ENCODE measurements at regions not wholly inside any gene's neighbourhood (a gene's known extent, or its start where the extent isn't known, plus 50 kb on each side); places are given as distances from the start of the nearest gene placed in this dataset.

DNA sequence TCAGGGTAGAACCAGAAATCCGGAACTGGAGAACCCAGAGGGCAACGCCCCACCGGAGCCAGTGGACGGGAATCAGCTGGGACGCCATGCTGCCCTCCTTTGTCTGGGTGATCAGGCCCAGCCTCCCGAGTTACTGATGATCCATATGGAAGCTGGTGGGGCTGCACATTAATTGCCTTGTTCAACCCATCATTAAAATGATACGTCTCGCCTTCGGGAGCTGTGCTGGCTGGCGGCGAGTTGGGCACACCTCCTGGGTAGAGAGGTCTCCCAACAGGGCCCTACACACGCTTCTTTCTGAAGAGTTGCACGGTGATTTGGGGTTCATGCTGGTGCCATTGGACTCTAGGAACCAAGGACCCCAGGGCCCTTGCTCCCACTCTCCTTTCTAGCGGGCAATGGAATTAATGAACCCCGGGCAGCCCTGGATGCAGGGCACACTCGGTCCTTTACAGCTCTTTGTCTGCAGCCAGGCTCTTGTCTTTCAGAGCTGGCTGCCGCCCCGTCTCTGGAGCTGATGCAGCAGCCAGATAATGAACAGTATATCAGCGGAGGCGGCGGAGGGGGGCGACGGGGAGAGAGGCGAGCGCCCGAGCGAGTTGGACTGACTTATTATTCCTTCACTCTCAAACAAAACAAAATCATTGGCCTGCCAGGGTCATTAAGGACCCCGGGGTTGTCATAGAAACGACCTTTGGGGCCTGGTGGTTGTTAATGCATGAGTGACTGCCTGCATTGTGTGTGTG is 412.2 kb upstream of the ZMIZ1 start:
- TF ChIP-seq, protein P1, sequence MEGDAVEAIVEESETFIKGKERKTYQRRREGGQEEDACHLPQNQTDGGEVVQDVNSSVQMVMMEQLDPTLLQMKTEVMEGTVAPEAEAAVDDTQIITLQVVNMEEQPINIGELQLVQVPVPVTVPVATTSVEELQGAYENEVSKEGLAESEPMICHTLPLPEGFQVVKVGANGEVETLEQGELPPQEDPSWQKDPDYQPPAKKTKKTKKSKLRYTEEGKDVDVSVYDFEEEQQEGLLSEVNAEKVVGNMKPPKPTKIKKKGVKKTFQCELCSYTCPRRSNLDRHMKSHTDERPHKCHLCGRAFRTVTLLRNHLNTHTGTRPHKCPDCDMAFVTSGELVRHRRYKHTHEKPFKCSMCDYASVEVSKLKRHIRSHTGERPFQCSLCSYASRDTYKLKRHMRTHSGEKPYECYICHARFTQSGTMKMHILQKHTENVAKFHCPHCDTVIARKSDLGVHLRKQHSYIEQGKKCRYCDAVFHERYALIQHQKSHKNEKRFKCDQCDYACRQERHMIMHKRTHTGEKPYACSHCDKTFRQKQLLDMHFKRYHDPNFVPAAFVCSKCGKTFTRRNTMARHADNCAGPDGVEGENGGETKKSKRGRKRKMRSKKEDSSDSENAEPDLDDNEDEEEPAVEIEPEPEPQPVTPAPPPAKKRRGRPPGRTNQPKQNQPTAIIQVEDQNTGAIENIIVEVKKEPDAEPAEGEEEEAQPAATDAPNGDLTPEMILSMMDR (conservative IDR thresholded peaks at IDR 0.05; ENCODE audit: low read depth, low read length) = no peak
- TF ChIP-seq EZH2 (IDR thresholded peaks at IDR 0.05; ENCODE audit: borderline replicate concordance, low read depth, low read length, poor library complexity, severe bottlenecking) = no peak
